Kidney glomerular epithelial cell (primary cell): ENCODE measurements at regions not wholly inside any gene's neighbourhood (a gene's known extent, or its start where the extent isn't known, plus 50 kb on each side); places are given as distances from the start of the nearest gene placed in this dataset.
"Not testable (repeated sequence)": the region's sequence is repeated elsewhere in the genome, so short reads cannot be mapped to it uniquely, and the experiment has no call there.

ENCODE experiments used
- DNase-seq: peaks from one replicate; lab custom pipeline; 2025; lab: John Stamatoyannopoulos, UW

DNA sequence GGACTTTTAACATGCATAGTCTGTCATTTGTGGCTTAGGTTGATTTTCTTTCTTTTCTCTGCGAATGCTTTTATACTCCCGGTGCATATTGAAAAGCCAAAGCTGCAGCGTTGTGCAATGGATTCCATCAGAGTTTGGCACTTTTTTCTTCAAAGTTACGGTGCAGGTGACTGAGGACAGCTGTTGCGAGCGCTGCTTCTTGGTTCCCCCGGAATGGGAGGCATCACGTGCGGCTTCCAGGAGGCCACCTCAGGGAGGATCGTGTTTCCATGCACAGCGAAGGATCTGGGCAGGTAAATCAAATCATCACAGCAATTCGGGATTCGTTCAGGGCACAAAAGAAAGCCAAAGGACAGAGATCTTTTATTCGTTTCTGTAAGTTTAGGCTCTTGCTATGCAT is 109.6 kb upstream of the ALKAL2 start:
- DNase-seq, result no peak

DNA sequence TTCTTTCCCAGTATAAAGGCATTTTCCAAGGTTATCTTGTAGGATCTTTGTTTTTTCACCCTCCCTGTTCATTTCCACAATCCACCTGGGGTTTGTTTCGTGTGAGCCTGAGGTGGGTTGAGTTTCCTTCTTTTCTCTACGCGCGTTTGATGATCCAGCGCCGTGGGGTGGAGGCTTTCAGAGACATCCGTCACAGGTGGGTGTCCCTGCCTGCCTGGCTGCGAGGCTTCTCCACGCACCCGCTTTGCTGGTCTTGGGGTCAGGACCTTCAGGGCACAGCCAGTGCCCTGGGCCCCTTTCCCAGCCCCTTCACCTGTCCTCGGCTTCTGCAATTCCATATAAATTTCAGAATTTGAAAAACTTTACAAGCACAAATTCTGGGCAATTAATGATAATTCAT is 109.0 kb upstream of the ALKAL2 start:
- DNase-seq, result no peak

DNA sequence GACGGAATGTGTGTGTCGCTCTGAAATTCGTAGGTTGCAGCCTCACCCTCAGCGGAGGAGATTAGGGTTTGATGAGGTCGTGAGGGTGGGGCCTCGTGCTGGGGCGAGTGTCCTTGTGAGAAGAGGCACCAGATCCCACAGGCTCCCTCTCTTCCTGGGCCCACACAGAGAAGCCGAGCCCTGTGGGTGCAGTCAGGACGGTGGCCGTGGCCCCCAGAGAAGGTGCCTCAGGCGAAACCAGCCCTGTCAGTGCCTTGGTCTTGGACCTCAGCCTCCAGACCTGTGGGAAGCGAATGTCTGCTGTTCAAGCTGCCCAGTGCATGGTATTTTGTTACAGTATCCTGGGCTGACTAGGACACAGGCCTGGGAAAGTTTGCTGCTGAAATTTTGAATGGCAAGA is 108.0 kb upstream of the ALKAL2 start:
- DNase-seq, result no peak

DNA sequence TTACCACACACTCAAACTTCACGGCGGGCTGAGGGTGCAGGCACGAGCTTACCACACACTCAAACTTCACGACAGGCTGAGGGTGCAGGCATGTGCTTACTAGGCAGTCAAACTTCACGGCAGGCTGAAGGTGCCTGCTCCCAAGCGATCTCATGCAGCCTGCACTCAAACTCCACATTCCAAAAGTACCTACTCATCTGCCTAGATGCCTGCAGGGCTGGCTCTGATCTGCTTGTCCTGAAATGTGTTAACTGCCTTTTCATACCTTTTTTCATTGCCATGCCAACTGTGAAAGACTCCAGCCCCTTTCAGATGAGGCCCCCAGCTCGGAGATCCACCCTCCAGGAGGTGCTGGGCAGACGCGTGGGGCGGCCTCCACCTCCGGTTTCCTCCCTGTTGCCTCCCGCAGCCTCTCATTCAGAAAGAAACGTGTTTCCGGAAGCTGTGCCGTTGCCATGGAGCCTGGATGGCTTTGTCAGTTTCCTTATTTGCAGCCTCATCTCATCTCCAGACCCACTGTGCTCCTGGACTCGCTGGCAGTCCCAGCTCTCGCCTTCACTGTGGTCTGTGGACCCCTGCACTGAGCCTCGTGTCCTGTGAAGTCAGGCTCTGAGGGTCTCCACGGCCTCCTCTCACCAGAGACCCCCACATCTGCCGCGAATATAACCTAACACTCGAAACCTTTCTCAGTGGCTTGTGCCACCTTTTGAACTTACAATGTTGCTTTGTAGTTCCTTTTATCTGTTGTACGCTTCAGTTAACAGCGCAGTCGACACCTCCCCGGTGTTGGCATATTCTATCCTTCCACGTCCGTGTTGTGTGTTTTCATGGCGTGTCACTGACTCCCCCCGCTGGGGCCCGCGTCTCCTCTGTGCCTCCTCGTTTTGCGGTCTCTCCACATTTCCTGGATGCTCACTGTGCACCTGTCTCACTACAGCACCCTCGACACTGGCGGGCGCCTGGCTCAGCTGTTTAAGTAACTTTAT is 106.1 kb upstream of the ALKAL2 start:
- peak; percentile 95 for DNase-seq

DNA sequence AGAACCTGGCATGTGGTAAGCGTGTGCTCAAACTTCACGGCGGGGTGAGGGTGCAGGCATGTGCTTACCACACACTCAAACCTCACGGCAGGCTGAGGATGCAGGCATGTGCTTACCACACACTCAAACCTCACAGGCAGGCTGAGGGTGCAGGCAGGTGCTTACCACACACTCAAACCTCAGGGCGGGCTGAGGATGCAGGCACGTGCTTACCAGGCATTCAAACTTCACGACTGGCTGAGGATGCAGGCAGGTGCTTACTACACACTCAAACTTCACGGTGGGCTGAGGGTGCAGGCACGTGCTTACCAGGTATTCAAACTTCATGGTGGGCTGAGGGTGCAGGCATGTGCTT is 105.0 kb upstream of the ALKAL2 start:
- no peak for DNase-seq

DNA sequence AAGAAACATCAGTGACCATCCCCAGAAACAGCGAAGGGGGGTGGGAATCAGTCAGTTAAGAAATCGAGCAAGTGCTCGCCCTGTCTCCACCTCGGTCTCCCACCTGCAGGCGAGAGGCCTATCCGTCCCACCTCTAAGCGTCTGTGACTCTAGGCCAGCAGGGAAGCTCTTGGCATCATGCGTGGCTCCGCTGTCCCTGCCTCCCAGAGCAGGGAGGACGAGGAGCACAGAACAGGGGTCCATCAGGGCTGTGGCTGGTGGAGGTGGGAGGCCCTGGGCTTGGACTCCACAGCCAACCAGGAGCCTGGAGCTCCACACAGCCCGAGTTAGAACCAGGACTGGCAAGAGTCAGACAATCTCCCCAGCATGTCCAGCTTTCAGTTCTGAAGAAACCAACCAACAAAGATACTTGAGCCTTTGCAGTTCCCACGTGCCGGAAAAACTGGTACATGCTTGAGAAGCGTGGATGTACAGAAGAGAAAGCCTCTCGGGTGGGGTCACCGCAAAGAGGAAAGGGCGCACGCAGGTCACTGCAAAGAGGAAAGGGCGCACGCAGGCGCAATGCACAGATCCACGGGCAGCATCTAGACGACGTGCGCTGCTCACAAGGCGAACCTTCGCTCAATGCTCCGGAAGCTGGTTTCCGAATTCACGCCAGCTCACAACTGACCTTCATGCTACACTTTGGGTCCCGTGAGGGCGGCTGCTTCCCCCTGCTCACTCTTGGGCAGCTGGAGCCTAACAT is 104.5 kb upstream of the ALKAL2 start:
- DNase-seq, result no peak

DNA sequence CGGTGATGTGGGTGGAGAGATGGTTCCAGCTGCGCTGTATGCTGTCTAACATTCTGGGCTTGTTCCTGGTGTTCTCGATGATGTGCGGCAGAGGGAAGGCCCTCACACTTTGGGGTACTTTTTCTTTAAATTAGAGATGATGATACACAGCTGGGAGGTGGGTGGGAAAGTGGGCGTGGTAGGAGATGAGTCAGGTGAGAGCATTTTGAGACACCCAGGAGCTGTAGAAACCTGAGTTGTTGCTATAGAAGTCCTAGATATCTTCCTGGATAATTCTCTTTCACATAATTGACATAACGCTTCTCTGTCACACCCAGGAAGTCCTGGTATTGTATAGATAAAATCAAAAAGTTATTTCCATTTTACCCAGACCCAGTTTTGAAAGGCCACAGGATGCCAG is 103.8 kb upstream of the ALKAL2 start:
- no peak for DNase-seq

DNA sequence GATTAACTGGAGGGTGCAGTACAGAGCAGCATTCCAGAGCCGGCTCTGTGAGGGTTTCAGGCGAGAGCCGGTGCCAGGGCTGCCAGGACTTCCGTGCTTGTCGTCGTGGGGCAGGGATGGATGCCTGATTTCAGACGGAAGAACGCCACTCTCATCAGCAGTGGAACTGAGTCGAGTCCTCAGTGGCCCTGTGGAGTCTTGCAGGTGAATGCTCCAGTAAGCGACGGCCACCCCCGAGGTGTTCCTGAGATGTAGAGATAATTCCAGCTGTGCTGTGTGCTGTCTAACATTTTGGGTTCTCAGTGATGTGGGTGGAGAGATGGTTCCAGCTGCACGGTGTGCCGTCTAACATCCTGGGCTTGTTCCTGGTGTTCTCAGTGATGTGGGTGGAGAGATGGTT is 103.1 kb upstream of the ALKAL2 start:
- no peak for DNase-seq

DNA sequence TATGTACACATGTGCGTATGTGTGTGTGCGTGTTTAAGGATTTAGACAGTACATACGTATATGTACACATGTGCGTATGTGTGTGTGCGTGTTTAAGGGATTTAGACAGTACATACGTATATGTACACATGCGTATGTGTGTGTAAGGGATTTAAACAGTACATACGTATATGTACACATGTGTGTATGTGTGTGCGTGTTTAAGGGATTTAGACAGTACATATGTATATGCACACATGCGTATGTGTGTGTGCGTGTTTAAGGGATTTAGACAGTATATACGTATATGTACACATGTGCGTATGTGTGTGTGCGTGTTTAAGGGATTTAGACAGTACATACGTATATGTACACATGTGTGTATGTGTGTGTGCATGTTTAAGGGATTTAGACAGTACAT is 102.1 kb upstream of the ALKAL2 start:
- not testable (repeated sequence) for DNase-seq

DNA sequence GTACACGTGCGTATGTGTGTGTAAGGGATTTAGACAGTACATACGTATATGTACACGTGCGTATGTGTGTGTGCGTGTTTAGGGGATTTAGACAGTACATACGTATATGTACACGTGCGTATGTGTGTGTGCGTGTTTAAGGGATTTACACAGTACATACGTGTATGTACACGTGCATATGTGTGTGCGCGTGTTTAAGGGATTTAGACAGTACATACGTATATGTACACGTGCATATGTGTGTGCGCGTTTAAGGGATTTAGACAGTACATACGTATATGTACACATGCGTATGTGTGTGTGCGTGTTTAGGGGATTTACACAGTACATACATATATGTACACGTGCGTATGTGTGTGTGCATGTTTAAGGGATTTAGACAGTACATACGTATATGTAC is 100.9 kb upstream of the ALKAL2 start:
- not testable (repeated sequence) for DNase-seq

DNA sequence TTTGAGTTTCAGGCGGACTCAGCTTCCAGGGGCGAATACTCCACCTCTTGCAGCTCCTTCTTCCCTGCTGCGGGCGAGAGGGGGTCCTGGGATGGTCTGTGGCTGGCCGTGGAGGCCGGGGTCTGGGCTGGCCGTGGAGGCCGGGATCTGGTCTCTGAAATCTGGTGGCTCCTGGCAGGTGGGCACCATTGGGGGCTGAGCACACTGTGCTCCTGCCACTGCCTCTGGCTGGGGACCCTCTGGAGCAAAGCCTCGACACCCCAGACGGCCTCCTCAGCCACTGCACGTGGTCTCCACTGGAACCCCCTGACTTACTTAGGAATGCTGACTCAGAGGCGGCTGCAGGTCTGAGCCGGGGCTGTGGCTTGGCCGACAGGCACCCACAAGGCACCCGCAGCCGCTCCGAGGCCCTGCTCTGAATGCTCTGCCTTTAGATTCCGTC is 100.1 kb upstream of the ALKAL2 start:
- DNase-seq, result no peak

DNA sequence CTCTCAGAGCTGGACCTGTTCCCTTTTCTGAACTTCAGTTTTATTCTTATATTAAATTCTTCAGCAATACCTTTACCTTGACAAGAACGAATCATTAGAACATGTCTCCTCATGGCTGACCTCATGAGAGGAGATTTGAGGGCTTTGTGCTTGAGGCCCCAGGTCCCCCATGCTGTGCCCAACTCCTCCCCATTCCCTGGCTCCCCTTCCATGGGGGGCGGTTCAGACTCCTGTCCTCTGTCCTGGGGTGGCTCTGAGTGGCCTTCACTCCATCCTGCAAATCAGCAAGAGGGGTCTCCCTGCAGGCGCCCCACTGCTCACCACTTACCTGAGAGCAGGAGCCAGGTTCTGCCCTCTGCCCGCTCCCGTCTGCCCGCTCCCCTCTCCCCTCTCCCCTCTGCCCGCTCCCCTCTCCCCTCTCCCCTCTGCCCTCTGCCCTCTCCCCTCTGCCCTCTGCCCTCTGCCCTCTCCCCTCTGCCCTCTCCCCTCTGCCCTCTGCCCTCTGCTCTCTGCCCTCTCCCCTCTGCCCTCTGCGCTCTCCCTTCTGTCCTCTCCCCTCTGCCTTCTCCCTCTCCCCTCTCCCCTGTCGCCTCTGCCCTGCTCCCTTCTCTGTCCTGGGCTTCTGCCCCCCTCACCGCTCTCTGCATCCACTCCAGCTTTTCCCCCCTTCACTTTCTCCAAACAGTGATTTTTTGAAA is 98.7 kb upstream of the ALKAL2 start:
- DNase-seq, result no peak

DNA sequence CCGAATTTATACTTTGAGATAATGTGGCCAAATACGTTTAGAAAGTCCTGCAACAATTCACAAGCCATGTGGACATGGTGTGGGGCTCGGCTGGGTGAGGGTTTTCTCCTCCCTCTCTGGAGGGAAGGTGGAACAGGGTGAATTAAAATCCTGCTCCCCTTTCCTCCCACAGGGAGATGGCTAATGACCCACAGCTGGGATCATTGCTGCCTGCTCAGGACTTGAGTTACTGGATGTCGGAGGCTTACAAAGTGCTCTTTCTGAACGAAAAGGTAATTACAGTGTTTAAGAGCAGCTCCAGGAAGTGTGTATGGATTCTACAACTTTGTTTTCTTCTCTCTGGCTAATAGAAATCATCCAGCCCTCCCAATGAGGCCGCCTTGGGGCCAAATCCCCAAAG is 97.9 kb upstream of the ALKAL2 start:
- no peak for DNase-seq

DNA sequence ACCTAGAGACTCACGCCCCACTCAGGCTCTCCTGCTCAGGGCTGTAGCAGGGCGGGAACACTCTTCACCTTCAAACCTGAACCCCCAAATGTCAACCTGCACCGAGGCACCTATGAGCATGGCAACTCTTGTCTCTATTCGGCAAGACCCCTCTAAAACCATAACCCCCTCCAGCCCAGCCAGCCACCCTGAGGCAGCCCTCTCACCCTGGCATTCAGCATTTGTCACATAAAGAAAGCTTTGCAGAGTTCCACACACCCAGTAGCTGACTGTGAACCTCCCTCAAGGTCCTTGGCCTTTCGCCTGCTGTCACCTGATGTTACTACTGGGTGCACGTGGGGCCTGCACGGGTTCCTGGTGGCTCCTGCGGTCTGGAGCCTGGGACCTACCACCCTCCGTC is 97.2 kb upstream of the ALKAL2 start:
- DNase-seq, result no peak

DNA sequence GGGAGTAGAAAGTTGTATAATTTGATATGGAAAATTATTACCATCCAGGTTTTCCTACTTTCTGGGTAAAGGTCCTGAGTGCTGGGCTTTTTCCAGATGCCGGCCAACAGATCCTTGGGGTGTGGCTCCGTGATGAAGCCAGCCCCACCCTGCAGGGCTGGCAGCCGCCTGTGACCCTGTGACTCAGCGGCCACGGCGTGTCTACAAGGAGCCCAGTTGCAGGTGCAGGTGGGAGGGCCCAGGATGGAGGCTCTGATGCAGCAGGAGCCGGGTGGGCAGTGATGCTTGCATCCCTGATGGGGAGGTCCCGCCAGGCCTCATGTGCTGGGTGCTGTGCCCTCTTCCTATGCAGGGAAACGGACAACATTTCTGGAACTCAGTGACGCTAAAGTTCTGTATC is 96.0 kb upstream of the ALKAL2 start:
- DNase-seq, result no peak

DNA sequence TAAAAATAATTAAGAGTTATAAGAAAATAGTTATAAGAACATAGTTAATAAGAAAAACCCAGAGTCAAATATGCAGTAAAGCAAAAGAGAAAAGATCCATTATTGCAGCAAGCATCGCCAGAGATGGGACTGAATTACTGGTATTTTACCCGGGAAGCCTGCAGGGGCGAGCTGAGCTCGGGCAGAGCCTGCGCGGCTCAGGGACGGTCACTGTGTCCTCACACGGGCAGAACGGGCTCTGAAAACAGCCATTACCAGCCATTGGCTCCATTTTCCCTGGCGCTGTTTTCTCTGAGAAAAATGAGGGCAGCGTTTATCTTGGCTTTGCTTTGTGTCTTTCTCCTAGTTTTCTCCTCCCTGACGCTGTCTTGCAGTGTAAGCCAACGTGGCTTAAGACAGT is 95.3 kb upstream of the ALKAL2 start:
- DNase-seq, result no peak

DNA sequence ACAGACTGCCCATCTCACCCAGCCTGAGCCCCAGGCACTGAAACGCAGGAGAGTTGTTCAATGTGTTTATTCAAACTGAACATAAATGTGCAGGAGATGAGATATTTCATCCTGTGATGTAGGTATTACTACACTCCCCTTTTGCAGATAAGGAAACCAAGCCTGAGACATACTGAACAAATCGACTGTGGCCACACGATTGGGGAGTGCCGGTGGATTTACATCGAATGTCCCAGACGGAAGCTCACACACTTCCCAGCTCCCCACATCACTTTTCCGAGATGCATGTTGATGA is 94.8 kb upstream of the ALKAL2 start:
- no peak for DNase-seq

DNA sequence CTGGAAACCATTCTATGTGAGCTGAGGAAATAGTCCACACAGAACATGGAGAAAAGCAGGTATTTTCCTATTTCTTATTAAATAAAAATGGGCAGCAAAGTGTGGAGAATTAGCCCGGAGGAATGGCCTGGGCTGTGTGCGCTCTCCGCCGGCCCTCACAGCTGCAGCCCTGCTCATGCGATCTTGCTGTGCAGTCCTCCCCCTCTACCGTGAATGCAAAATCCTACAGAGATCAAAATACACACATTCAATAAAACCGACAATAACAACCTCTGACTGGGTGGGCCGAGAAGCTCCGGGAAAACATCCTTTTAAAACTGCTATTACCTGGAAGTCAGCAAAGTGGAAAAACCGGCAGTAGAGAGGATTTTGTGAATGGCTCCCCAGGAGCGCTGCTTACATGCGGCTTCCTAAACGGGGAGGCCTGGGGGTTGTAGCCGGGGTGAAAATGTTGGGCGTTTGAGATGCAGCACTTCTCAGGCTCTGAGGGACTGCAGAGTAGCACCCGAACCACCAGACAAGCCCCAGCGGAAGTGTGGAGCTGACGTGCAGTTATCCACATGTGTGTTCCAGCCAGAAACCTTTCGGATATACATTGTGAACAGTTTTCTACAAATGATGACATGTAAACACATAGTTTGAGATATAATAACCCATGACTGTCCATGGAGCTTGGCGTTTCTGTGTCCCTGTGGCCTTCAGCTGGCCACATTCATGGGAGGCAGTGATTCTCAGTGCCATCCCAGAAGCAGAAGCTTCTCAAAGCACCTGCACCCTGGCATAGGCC is 94.2 kb upstream of the ALKAL2 start:
- no peak for DNase-seq

DNA sequence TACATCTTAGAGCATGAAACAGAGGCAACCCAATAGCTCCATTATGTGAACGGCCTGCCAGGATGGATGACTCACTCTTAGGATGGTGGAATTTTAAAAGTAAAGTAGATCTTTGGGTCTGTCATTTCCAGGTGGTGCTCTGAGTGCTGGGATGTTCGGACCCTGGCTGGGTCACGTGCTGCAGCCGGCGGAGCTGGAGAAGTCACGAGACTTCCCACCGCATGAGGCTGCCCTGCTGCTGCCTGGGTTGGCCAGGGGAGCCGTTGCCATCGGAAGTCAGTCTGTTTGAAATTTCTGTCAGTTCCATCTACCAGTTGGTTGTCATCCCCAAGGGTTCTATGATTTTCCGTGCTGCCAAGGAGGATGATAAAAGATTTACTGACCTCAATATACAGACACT is 93.3 kb upstream of the ALKAL2 start:
- DNase-seq, result no peak

DNA sequence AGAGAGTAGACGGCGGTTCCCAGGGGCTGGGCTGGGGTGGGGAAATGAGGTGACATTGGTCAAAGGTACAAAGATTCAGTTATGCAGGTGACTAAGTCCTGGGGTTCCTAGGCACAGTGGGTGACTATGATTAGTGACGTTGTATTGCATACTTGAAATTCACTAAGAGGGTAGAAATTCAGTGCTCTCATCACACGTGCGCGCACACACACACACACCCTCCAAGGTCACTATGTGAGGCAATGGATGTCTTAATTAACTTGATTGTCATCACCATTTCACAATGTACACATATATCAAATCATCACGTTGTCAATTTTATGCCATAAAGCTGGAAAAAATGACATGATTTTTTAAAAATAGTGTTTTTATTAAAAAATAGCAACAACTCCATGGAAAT is 92.9 kb upstream of the ALKAL2 start:
- DNase-seq, result no peak

DNA sequence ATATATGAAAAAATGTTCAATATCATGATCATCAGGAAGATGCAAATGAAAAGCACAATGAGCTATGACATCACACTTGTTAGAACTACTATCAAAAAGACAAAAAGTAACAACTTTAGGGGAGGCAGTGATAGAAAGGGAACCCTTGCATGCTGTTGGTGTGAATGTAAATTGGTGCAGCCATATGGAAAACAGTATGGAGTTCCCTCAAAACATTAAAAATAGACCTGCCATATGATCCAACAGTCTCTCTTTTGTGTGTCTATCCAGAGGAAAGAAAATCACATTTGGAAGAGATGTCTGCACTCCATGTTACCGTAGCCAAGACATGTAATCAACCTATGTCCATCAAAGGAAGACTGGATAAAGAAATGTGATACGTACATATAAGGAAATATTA is 92.3 kb upstream of the ALKAL2 start:
- DNase-seq, result no peak

DNA sequence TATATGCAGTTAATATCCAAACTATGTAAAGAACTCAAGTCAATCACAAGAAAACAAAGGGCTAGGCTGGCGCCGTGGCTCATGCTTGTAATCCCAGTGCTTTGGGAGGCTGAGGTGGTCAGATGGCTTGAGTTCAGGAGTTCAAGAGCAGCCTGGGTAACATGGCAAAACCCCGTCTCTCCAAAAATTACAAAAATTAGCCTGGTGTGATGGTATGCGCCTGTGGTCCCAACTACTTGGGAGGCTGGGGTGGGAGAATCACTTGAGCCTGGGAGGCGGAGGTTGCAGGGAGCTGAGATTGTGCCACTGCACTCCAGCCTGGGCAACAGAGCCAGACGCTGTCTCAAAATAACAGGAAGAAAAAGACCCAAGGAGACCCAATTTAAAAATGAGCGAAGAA is 91.9 kb upstream of the ALKAL2 start:
- DNase-seq, result no peak
